Skin epidermis (tissue), 12 donors: ENCODE measurements at regions not wholly inside any gene's neighbourhood (a gene's known extent, or its start where the extent isn't known, plus 50 kb on each side); places are given as distances from the start of the nearest gene placed in this dataset.

Experiments
- H3K27ac ChIP-seq, 21 experiments: fragments of 200-600 bp; sonication (generic) in 11 of 21; one replicate each; pipeline ENCODE4 v1.5.0; 2020; ENCODE audit warnings: mild to moderate bottlenecking in 3 of 21, inconsistent platforms in 2 of 21, moderate library complexity in 2 of 21
- H3K4me3 ChIP-seq, 7 experiments: fragments of 200-600 bp; sonication (generic) in 2 of 7; one replicate each; pipeline ENCODE4 v1.5.0; 2020; ENCODE audit warnings: inconsistent platforms in 2 of 7, mild to moderate bottlenecking in 2 of 7, moderate library complexity in 1 of 7

GRCh38 chrX:39616098-39616729, 481.5 kb downstream of the BCOR start:
- Histone ChIP-seq H3K27ac (no peak overlapping the region), H3K4me3 (no peak overlapping the region)

- Histone ChIP-seq H3K27ac (no peak overlapping the region), H3K4me3 (no peak overlapping the region)
These were observed 481.0 kb downstream of the BCOR start for GRCh38 chrX:39616731-39617130.

- no peak overlapping the region for H3K27ac ChIP-seq
- no peak overlapping the region for H3K4me3 ChIP-seq
These were observed 479.6 kb downstream of the BCOR start for GRCh38 chrX:39618178-39618577.

DNA sequence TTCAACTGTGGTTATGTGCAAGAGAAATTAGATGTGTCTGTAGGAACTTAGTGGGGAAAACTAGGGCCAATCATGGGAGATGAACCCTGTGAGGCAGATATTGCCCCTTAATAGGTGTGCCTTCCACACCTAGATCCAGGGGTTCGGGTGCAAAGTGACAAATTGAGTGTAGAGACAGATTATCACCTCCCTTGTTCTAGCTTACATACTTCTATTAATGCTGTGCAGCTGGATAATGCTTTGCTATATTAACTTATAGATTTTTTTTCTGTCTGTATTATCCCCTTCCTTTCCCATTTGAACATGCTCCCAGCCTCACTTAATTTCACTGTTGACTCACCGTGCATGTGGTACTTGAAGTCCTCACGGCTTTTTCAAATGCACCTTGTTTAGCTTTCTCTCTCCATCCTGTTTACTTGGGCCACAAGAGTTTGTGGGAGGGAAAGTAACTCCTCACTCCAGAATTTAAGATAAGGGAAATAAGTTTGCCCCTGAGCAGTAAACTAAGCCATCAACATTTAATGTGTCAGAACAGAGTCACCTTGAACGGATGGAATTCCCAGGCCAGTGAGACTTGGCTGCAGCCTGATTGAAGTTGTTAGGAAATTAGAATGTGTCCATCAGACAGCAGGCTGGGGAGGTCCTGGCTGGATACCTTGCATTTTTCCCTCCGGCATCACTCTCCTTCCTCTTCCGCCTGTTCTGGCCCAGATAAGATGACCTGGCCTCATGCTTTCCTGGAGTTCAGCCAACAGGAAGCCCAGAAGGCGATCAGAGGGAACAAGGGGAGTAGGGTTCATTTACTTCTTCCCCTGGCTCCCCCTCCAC, 478.4 kb downstream of the BCOR start:
- H3K27ac ChIP-seq: no peak overlapping the region
- no peak overlapping the region for H3K4me3 ChIP-seq

DNA sequence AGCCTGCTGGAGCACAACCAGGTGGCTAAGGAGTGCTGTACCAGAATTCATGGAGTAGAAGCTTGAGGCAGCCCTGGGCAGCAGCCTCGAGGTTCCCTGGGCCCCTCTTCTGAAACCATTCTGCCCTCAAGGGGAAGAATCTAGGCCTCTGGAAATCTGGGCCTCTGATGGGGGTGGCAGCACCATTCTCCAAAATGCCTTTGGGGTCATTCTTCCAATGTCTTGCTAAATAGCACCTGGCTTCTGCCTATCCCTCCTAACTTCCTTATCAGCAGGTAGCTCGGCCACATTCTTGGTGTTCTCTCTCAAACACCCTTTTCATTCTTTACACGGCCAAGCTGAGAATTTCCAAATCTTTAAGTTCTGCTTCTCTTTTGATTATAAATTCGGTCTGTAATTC, 473.6 kb downstream of the BCOR start:
- Histone ChIP-seq H3K27ac (no peak overlapping the region), H3K4me3 (no peak overlapping the region)

GRCh38 chrX:39625810-39626209, 471.9 kb downstream of the BCOR start:
- H3K27ac ChIP-seq: no peak overlapping the region
- no peak overlapping the region for H3K4me3 ChIP-seq

DNA sequence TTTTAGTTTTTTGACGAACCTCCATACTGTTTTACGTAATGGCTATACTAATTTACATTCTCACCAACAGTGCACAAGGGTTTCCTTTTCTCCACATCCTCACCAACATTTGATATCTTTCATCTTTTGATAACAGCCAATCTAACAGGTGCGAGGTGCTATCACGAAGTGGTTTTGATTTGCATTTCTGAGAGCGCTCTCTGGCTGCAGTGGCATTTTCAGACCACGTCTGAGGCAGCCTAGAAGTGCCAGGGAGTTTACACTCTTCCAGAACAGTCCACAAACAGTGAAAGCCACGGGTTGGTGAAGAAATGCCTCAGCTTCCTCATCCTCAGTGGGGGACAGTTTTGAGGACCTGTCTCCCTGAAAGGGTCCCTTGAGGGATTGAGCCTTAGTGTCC, 471.0 kb downstream of the BCOR start:
- no peak overlapping the region for H3K27ac ChIP-seq
- H3K4me3 ChIP-seq: no peak overlapping the region

- Histone ChIP-seq H3K4me3 (no peak overlapping the region), H3K27ac (no peak overlapping the region)
These were observed 470.5 kb downstream of the BCOR start for GRCh38 chrX:39627257-39627656.

DNA sequence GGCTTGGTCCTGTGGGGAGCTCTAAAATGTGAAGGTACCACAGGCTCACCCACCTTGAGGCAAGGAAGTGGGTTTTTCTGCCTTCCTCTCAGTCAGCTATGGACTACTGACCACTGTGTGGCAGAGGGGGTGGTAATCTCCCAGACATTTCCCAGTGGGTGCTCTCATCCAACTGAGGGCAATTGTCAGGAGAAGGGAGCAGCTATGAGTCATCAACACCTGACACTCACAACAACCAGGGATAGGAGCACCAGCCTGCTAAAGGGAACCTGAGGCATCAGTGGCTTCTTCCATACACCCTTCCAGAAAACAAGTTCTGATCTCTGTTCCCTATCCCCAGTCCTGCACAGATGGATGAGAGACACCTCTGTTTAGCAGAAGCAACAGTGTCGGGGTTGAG, 468.8 kb downstream of the BCOR start:
- H3K27ac ChIP-seq: no peak overlapping the region
- no peak overlapping the region for H3K4me3 ChIP-seq

DNA sequence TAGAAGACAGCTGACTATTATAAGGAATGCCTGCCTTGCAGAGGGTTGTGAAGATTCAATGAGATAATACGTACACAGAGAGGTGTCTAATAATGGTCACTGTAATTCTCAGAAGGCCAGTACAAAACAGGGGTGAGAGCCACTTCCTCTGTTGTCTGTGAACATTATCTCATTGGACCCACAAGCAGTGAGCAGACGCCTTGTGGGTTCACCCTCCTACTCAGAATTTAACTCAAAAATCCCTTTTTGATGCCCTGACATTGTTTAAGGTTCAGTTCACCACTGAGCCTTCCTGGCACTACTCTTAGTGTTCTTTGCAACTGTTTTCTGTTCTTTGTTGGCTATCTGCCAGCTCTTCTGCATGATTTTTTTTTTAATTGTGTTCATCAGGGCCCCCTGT, 467.4 kb downstream of the BCOR start:
- Histone ChIP-seq H3K4me3 (no peak overlapping the region), H3K27ac (no peak overlapping the region)

GRCh38 chrX:39631276-39632229, 466.2 kb downstream of the BCOR start:
- H3K4me3 ChIP-seq: no peak overlapping the region
- no peak overlapping the region for H3K27ac ChIP-seq

DNA sequence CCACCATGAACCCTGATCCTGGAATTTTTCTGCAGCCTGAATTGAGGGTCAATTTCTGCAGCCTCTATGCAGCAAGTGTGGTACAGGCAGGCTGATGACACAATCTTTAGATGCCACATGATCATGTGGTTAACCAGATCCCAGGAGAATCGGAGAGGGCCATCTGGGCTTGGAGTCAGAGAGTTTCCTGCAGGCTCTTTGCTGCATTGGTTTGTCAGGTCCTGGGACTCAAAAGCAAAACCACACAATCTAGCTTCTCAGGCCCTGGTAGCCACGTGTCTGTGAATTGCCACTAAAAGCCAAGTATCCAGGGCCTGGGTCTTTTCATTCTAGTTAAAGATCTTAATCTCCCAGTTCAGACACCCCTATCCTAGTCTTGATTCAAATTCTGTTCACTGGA, 464.5 kb downstream of the BCOR start:
- Histone ChIP-seq H3K27ac (no peak overlapping the region), H3K4me3 (no peak overlapping the region)

- H3K27ac ChIP-seq: peak overlapping the region in 1 of 21 experiments; percentile 30
- no peak overlapping the region for H3K4me3 ChIP-seq
These were observed 461.3 kb downstream of the BCOR start for GRCh38 chrX:39636481-39636880.

DNA sequence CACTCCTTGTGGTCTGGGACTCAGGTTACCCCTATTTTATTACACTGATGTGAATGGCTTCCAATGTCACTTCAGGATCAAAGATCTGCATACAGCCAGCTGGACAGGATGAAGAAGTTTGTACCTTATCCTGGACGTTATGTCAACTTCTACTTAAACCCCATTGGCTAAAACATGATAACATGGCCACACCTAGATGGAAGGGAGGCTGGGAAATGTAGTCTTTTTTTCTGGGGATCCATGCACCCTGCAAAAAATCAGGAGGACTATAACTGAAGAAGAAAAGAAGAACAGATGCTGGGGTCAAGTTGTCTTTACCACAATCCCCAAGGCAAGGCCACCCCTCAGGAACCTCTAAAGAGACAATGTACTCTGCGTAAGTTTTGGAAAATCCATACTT, 459.2 kb downstream of the BCOR start:
- H3K27ac ChIP-seq: no peak overlapping the region

DNA sequence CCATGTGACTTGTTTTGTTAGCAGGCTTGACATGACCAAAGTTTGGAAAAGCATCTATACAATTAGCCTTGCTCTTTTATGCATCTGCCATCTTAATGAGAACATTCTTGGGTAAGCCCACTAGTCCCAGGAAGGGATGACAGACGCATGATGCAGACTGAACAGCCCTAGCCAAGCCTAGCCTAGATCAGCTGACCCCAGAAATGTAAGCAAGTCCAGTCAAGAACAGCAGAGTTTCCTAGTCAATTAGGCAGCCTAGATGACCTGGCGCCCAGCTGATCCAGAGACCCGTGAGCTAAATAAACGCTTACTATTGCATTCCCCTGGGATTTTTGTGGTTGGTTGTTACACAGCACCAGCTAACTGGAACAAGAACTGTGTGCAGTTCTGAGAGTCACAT, 457.9 kb downstream of the BCOR start:
- H3K27ac ChIP-seq: no peak overlapping the region
- H3K4me3 ChIP-seq: no peak overlapping the region

More for the DNA sequence above, 459.2 kb downstream of the BCOR start:
- no peak overlapping the region for H3K4me3 ChIP-seq

DNA sequence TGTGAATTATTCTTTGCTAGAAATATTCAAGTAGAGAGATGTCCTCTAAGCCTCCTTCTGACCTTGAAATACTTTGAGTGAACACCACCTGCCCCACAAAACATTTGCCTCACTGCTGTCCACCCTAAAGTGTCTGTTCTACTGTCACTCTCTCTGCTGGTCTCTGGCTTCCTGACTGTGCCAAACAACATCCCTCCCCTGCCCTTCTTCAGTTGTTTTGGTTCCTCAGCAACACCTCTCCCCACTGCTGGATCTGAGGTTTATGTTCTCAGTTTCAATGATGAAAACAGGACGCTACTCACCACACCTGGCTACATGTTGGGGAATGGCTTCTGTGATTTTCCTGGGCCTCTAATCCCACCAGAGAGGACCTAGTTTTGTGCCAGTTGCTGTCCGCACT, 456.9 kb downstream of the BCOR start:
- Histone ChIP-seq H3K4me3 (no peak overlapping the region), H3K27ac (no peak overlapping the region)

GRCh38 chrX:39642071-39642470, 455.7 kb downstream of the BCOR start:
- H3K27ac ChIP-seq: no peak overlapping the region
- no peak overlapping the region for H3K4me3 ChIP-seq

DNA sequence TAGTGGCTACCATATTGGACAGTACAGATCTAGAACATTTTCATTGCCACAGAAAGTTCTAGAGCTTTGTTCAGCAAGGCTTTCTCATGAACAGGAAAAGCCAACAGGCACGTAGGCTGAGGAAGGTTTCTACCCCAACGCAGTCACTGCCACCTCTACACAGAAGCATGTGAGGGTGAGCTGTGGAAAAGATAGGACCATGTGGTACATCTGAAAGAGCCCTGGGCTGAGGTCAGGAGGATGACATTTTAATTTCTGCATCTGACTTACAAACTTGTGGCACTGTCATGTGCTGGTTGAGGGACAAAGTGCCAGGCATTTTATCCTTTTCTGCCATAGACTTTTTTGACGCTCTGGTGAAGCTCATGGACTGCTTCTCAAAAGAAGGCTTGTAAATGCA, 454.2 kb downstream of the BCOR start:
- Histone ChIP-seq H3K27ac (no peak overlapping the region), H3K4me3 (no peak overlapping the region)

DNA sequence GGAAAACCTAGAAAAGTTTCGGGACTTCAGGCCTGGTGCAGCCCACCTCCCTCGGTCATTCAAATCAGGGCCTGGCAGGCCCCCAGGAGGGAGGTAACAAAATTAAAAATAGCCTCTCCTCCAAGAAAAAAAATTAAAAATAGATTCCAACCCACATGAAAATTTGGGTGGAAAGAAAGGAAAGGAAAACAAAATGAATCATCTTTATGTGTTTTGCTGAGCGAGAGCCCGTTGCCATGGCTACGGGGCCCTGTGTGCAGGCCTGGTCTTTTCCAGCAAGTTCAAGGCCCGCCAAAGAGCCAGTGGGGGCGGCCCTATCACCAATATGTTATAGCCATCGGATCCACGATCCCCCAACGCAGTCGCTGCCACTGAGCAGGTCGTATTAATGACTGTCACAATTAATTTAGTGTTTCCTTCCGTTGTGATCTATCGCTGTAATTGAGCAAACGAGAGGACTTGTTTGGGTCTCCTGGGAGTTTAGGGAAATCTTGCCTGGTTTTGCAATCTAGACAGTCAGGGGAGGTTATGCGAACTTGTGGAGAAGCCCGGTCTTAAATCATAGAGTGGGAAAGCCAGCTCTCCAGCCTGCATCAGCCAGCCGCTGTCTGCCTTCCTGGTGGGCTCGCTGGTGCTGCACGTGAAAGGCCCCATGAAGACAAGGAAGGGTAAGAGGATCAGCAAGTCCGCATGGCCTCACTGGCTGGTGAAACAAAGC, 452.4 kb downstream of the BCOR start:
- H3K4me3 ChIP-seq: no peak overlapping the region
- H3K27ac ChIP-seq: peak overlapping the region in 1 of 21 experiments; percentile 24
